ENCODE measurements at regions not wholly inside any gene's neighbourhood (a gene's known extent, or its start where the extent isn't known, plus 50 kb on each side); places are given as distances from the start of the nearest gene placed in this dataset.

DNA sequence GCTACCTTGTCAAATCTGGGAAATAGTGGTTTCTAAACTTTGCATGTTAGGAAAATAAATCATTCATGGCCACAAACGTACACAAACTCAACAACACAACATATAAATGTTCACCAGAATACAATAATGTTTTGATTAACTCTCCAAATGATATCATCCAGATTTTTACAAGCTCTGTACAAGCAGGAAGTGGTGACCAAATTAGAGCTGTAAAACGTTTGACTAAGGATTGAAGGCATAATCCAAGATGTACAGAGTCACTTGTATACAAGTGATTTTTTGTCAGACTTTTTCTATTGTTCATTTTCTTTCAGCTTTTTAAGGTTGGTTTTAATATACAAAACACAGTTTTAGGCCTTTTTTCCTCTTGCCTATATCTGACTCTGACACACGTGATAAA is 748.4 kb upstream of the GRM7 start:
- no peaks in the 10 kb centered on the region for H3K27me3 ChIP-seq (replicated peaks; ENCODE audit: insufficient read depth, low read length)
- H3K9ac ChIP-seq (ENCODE audit: low read length): no peak overlapping the region
- no peaks in the 10 kb centered on the region for H4K20me1 ChIP-seq (ENCODE audit: insufficient read depth, low read length)
- H3K4me1 ChIP-seq (ENCODE audit: low read length): no peaks in the 10 kb centered on the region
- no peak overlapping the region for H2AFZ ChIP-seq (ENCODE audit: low read length)
- DNase-seq: no peak
- TF ChIP-seq, protein P1, sequence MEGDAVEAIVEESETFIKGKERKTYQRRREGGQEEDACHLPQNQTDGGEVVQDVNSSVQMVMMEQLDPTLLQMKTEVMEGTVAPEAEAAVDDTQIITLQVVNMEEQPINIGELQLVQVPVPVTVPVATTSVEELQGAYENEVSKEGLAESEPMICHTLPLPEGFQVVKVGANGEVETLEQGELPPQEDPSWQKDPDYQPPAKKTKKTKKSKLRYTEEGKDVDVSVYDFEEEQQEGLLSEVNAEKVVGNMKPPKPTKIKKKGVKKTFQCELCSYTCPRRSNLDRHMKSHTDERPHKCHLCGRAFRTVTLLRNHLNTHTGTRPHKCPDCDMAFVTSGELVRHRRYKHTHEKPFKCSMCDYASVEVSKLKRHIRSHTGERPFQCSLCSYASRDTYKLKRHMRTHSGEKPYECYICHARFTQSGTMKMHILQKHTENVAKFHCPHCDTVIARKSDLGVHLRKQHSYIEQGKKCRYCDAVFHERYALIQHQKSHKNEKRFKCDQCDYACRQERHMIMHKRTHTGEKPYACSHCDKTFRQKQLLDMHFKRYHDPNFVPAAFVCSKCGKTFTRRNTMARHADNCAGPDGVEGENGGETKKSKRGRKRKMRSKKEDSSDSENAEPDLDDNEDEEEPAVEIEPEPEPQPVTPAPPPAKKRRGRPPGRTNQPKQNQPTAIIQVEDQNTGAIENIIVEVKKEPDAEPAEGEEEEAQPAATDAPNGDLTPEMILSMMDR (IDR thresholded peaks at IDR 0.05; ENCODE audit: low read length): no peak
- TF ChIP-seq EZH2phosphoT487 (IDR thresholded peaks at IDR 0.05; ENCODE audit: low read length) (no peak), EZH2 (optimal IDR thresholded peaks at IDR 0.05; ENCODE audit: low read depth, low read length) (no peak)
- no peaks in the 10 kb centered on the region for H3K9me3 ChIP-seq (replicated peaks; ENCODE audit: insufficient read depth, low read length)
- no peaks in the 10 kb centered on the region for H3K79me2 ChIP-seq (ENCODE audit: low read length)
- no peaks in the 10 kb centered on the region for H3K9me2 ChIP-seq (replicated peaks; ENCODE audit: insufficient read depth, low read length)
- H3K4me3 ChIP-seq (ENCODE audit: low read length): no peak overlapping the region
- H3K4me2 ChIP-seq (ENCODE audit: low read depth, low read length): no peak overlapping the region
- no peak overlapping the region for H3K27ac ChIP-seq (ENCODE audit: low read length)
- H3K36me3 ChIP-seq (replicated peaks; ENCODE audit: insufficient read depth, low read length): no peaks in the 10 kb centered on the region
- no peaks in the 10 kb centered on the region for H3F3A ChIP-seq (ENCODE audit: insufficient read depth, low read length)

DNA sequence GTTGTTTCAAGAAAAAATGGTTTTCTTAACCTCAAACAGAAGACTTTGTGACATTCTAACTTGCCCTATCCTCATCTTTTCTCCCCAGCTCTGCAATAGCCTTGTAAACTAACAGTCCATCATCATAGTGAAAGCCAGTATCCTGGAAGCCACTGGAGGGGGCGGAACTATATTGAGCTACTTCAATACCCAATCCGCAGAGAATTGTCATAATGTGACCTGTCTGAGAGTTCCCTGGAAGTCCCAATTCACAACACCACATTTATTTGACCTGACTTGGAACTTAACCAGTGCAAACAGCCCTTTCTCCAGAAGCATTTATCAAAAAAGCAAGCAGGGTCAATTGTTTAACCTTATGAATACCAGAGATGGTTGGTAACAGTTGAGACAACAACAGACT is 747.6 kb upstream of the GRM7 start:
- Histone ChIP-seq H3K36me3 (replicated peaks; ENCODE audit: insufficient read depth, low read length) (no peaks in the 10 kb centered on the region), H3F3A (ENCODE audit: insufficient read depth, low read length) (no peaks in the 10 kb centered on the region), H3K79me2 (ENCODE audit: low read length) (no peaks in the 10 kb centered on the region), H3K27me3 (replicated peaks; ENCODE audit: insufficient read depth, low read length) (no peaks in the 10 kb centered on the region), H3K4me1 (ENCODE audit: low read length) (no peaks in the 10 kb centered on the region), H3K9me2 (replicated peaks; ENCODE audit: insufficient read depth, low read length) (no peaks in the 10 kb centered on the region), H3K9ac (ENCODE audit: low read length) (no peak overlapping the region), H4K20me1 (ENCODE audit: insufficient read depth, low read length) (no peaks in the 10 kb centered on the region), H2AFZ (ENCODE audit: low read length) (no peak overlapping the region), H3K27ac (ENCODE audit: low read length) (no peak overlapping the region), H3K4me3 (ENCODE audit: low read length) (no peak overlapping the region), H3K4me2 (ENCODE audit: low read depth, low read length) (no peak overlapping the region), H3K9me3 (replicated peaks; ENCODE audit: insufficient read depth, low read length) (no peaks in the 10 kb centered on the region)
- TF ChIP-seq EZH2phosphoT487 (IDR thresholded peaks at IDR 0.05; ENCODE audit: low read length) (no peak), EZH2 (optimal IDR thresholded peaks at IDR 0.05; ENCODE audit: low read depth, low read length) (no peak)
- TF ChIP-seq, protein P1 (IDR thresholded peaks at IDR 0.05; ENCODE audit: low read length): no peak
- DNase-seq: no peak

DNA sequence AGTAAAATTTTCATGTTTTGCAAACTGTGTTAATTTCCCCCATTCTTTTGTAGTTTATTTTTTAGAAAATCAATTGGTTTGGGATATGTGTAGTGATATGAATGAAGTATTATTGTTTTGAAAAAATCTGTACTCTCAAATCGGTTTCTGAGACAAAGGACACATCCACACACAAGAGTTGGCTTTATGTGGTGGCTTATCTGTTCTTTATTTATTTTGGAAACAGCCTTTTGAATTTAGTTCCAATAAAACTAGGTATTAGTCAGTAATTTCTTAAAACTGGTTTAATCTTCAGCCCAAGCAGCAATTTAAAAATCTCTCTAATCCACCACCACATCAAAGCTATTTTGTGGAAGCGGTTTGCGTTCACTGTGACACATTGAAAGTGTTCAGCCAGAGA is 741.5 kb upstream of the GRM7 start:
- Histone ChIP-seq H3K79me2 (ENCODE audit: low read length) (no peaks in the 10 kb centered on the region), H4K20me1 (ENCODE audit: insufficient read depth, low read length) (no peaks in the 10 kb centered on the region), H3K9me2 (replicated peaks; ENCODE audit: insufficient read depth, low read length) (no peaks in the 10 kb centered on the region), H3K36me3 (replicated peaks; ENCODE audit: insufficient read depth, low read length) (no peaks in the 10 kb centered on the region), H3K4me3 (ENCODE audit: low read length) (no peak overlapping the region), H3K27ac (ENCODE audit: low read length) (no peak overlapping the region), H3K27me3 (replicated peaks; ENCODE audit: insufficient read depth, low read length) (no peaks in the 10 kb centered on the region), H3K9me3 (replicated peaks; ENCODE audit: insufficient read depth, low read length) (no peaks in the 10 kb centered on the region), H3K4me1 (ENCODE audit: low read length) (no peaks in the 10 kb centered on the region), H2AFZ (ENCODE audit: low read length) (no peak overlapping the region), H3K9ac (ENCODE audit: low read length) (no peak overlapping the region), H3K4me2 (ENCODE audit: low read depth, low read length) (no peak overlapping the region), H3F3A (ENCODE audit: insufficient read depth, low read length) (no peaks in the 10 kb centered on the region)
- TF ChIP-seq EZH2 (optimal IDR thresholded peaks at IDR 0.05; ENCODE audit: low read depth, low read length) (no peak), EZH2phosphoT487 (IDR thresholded peaks at IDR 0.05; ENCODE audit: low read length) (no peak)
- TF ChIP-seq, protein P1 (IDR thresholded peaks at IDR 0.05; ENCODE audit: low read length): no peak
- DNase-seq: no peak
